Gastroesophageal sphincter (tissue), 3 donors: ENCODE measurements at regions not wholly inside any gene's neighbourhood (a gene's known extent, or its start where the extent isn't known, plus 50 kb on each side); places are given as distances from the start of the nearest gene placed in this dataset.

Experiments
- POLR2AphosphoS5 ChIP-seq: sonication (generic); formaldehyde crosslinking; IDR thresholded peaks from one replicate; pipeline ENCODE4 v1.6.1; 2017; ENCODE audit warnings: antibody characterized with exemption
- TF ChIP-seq, protein P1 (sequence below), 4 experiments: fragments of 200-600 bp in 2 of 4; fragments of 450-650 bp in 2 of 4; sonication (generic) in 1 of 4; IDR thresholded peaks; one replicate each; pipeline ENCODE4 v1.5.1; 2017 to 2019; ENCODE audit warnings: antibody characterized with exemption in 4 of 4, mild to moderate bottlenecking in 2 of 4, moderate library complexity in 2 of 4

DNA sequence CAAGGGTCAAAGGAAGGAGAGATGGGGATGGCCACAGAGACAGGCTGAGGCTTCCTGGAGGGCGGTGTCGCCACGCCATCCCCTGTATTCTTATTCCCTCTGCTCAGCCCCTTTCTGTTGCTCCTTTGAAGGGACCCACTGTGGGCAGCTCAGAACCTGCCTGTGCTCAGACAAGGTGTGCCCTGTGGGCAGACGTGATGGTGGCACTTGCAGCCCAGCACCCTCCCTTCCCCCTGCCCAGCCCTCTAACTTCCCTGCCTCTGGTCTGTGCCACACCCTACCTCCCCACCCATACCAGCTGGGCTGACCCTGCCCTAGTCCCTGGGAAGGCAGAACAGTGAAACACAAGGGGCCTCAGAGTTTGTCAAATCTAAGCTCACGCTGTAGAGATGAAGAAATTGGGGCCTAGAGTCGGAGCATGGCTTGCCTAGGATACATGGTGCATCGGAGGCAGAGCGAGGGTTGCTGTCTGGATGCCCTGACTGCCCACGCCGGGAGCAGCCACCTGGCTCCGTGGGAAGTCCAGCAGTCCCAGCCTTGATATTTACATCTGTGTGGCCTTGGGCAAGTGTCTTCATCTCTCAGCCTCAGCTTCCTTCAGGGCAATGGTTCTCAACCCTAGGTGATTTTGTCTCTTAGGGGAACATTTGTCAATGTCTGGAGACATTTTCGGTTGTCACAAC lies 68.6 kb upstream of the RUNX3 start:
- TF ChIP-seq, protein P1, sequence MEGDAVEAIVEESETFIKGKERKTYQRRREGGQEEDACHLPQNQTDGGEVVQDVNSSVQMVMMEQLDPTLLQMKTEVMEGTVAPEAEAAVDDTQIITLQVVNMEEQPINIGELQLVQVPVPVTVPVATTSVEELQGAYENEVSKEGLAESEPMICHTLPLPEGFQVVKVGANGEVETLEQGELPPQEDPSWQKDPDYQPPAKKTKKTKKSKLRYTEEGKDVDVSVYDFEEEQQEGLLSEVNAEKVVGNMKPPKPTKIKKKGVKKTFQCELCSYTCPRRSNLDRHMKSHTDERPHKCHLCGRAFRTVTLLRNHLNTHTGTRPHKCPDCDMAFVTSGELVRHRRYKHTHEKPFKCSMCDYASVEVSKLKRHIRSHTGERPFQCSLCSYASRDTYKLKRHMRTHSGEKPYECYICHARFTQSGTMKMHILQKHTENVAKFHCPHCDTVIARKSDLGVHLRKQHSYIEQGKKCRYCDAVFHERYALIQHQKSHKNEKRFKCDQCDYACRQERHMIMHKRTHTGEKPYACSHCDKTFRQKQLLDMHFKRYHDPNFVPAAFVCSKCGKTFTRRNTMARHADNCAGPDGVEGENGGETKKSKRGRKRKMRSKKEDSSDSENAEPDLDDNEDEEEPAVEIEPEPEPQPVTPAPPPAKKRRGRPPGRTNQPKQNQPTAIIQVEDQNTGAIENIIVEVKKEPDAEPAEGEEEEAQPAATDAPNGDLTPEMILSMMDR (IDR thresholded peaks at IDR 0.05): no peak
- no peak for TF ChIP-seq POLR2AphosphoS5
